OCI-LY7 (cell line): ENCODE measurements at regions not wholly inside any gene's neighbourhood (a gene's known extent, or its start where the extent isn't known, plus 50 kb on each side); places are given as distances from the start of the nearest gene placed in this dataset.

ENCODE experiments used
- BruUV-seq: library from RNA; stranded (reverse); fragments of 400-500 nt; replicated peaks from 2 replicates; lab custom pipeline; 2021; lab: Mats Ljungman, UMichigan
- CTCF ChIA-PET: fragments of 300-600 bp; sonication (Branson Sonifier 250); formaldehyde crosslinking; loops from one replicate; lab custom pipeline; 2022; ENCODE audit warnings: antibody characterized with exemption; ENCODE audit not compliant: unreplicated experiment; lab: Charles Lee
- POLR2A ChIA-PET: fragments of 300-600 bp; sonication (Branson Sonifier 250); formaldehyde crosslinking; loops from one replicate; lab custom pipeline; 2022; ENCODE audit warnings: antibody characterized with exemption; lab: Charles Lee
- DNase-seq: peaks from one replicate; pipeline ENCODE4 v3.0.0-alpha.2; 2015; ENCODE audit warnings: low spot score
- H2AFZ ChIP-seq: fragments of 200-600 bp; sonication (generic), shearing (Covaris generic); 2 replicates; pipeline ENCODE4 v1.6.1; 2014; ENCODE audit warnings: mild to moderate bottlenecking, antibody characterized with exemption, low read length, moderate library complexity
- H3K27ac ChIP-seq: fragments of 200-600 bp; sonication (generic); 2 replicates; pipeline ENCODE4 v1.5.1; 2014; ENCODE audit warnings: mixed run types, low read depth, mild to moderate bottlenecking, moderate library complexity, low read length, inconsistent platforms; ENCODE audit not compliant: poor library complexity, severe bottlenecking
- H3K36me3 ChIP-seq: fragments of 200-600 bp; sonication (generic); 2 replicates; pipeline ENCODE4 v1.6.1; 2014; ENCODE audit warnings: mild to moderate bottlenecking, antibody characterized with exemption, low read length, moderate library complexity, mixed read lengths; ENCODE audit not compliant: insufficient read depth
- H3K4me1 ChIP-seq: fragments of 200-600 bp; sonication (generic); 2 replicates; pipeline ENCODE4 v1.5.1; 2014; ENCODE audit warnings: mild to moderate bottlenecking, low read length; ENCODE audit not compliant: insufficient read depth, poor library complexity, severe bottlenecking
- H3K4me2 ChIP-seq: fragments of 200-600 bp; sonication (generic); 2 replicates; pipeline ENCODE4 v1.6.1; 2014; ENCODE audit warnings: mild to moderate bottlenecking, low read length
- H3K4me3 ChIP-seq: fragments of 200-600 bp; sonication (generic); 2 replicates; pipeline ENCODE4 v1.5.1; 2014; ENCODE audit warnings: mild to moderate bottlenecking, low read depth, low read length; ENCODE audit not compliant: poor library complexity, severe bottlenecking
- H3K79me2 ChIP-seq: fragments of 200-600 bp; sonication (generic); 2 replicates; pipeline ENCODE4 v1.6.1; 2016; ENCODE audit warnings: low read depth, mild to moderate bottlenecking, low read length, moderate library complexity, mixed read lengths; ENCODE audit not compliant: insufficient read depth
- H3K9me2 ChIP-seq: fragments of 200-600 bp; sonication (generic); 2 replicates; pipeline ENCODE4 v1.6.1; 2016; ENCODE audit warnings: mild to moderate bottlenecking, low read length, mixed read lengths; ENCODE audit not compliant: insufficient read depth
- H3K9me3 ChIP-seq: fragments of 200-600 bp; sonication (generic); 2 replicates; pipeline ENCODE4 v1.6.1; 2014; ENCODE audit warnings: mild to moderate bottlenecking, mixed run types, low read length, mixed read lengths
- H4K20me1 ChIP-seq: fragments of 200-600 bp; sonication (generic); 2 replicates; pipeline ENCODE4 v1.6.1; 2014; ENCODE audit warnings: mild to moderate bottlenecking, antibody characterized with exemption, low read length, moderate library complexity, mixed read lengths; ENCODE audit not compliant: insufficient read depth
- CTCF ChIP-seq: fragments of 200-600 bp; sonication (generic); conservative IDR thresholded peaks from 2 replicates; pipeline ENCODE4 v1.5.1; 2014; ENCODE audit warnings: mild to moderate bottlenecking, antibody characterized with exemption, low read length, moderate library complexity, mixed read lengths
- EZH2phosphoT487 ChIP-seq: fragments of 200-600 bp; sonication (generic); IDR thresholded peaks from 2 replicates; pipeline ENCODE4 v1.6.1; 2018; ENCODE audit warnings: low read depth, borderline replicate concordance, mild to moderate bottlenecking, mixed run types, antibody characterized with exemption, low read length, moderate library complexity, mixed read lengths
- intact Hi-C: fragments of 100-400 bp; cut with micrococcal nuclease; formaldehyde crosslinking; loops from one replicate; pipeline ENCODE4 v1.10.0; 2022; ENCODE audit not compliant: unreplicated experiment

- no peak for TF ChIP-seq EZH2phosphoT487
- TF ChIP-seq CTCF = no peak
- Histone ChIP-seq H3K27ac (no peak overlapping the region), H3K9me3 (no peaks in the 10 kb centered on the region), H3K4me1 (no peaks in the 10 kb centered on the region), H3K4me2 (no peak overlapping the region), H4K20me1 (no peaks in the 10 kb centered on the region), H3K79me2 (no peaks in the 10 kb centered on the region), H2AFZ (no peak overlapping the region), H3K9me2 (no peaks in the 10 kb centered on the region), H3K4me3 (no peak overlapping the region), H3K36me3 (no peaks in the 10 kb centered on the region)
- no peak for DNase-seq
- intact Hi-C loops = no loop called here
- POLR2A ChIA-PET = interaction anchor here (1.3 kb wide), 1 partner anchor 10 kb away, joined by 3 read pairs; no protein-coding TSS in a partner anchor
- no TSS peak for BruUV-seq
- CTCF ChIA-PET = no interaction called here
These were observed 164.0 kb upstream of the NRP1 start for GRCh38 chr10:33498391-33498891.

GRCh38 chr10:33497338-33497737, 162.9 kb upstream of the NRP1 start:
- Histone ChIP-seq H3K27ac (no peak overlapping the region), H3K79me2 (no peaks in the 10 kb centered on the region), H3K4me1 (no peaks in the 10 kb centered on the region), H3K9me3 (no peaks in the 10 kb centered on the region), H3K4me2 (no peak overlapping the region), H2AFZ (no peak overlapping the region), H3K36me3 (no peaks in the 10 kb centered on the region), H3K9me2 (no peaks in the 10 kb centered on the region), H3K4me3 (no peak overlapping the region), H4K20me1 (no peaks in the 10 kb centered on the region)
- POLR2A ChIA-PET = interaction anchor here (1.3 kb wide), 1 partner anchor 11 kb away, joined by 3 read pairs; no protein-coding TSS in a partner anchor
- DNase-seq = no peak
- TF ChIP-seq CTCF (no peak), EZH2phosphoT487 (no peak)
- intact Hi-C loops = no loop called here
- CTCF ChIA-PET = no interaction called here
- no TSS peak for BruUV-seq

- POLR2A ChIA-PET = no interaction called here
- no peak overlapping the region for H3K27ac ChIP-seq
- no peaks in the 10 kb centered on the region for H3K4me1 ChIP-seq
- H3K36me3 ChIP-seq = no peaks in the 10 kb centered on the region
- H3K4me2 ChIP-seq = no peak overlapping the region
- intact Hi-C loops = no loop called here
- H3K9me3 ChIP-seq = no peaks in the 10 kb centered on the region
- CTCF ChIA-PET = no interaction called here
- no TSS peak for BruUV-seq
- H4K20me1 ChIP-seq = no peaks in the 10 kb centered on the region
- TF ChIP-seq EZH2phosphoT487 = no peak
- no peak for TF ChIP-seq CTCF
- H3K79me2 ChIP-seq = no peaks in the 10 kb centered on the region
- DNase-seq = no peak
- no peaks in the 10 kb centered on the region for H3K9me2 ChIP-seq
- no peak overlapping the region for H3K4me3 ChIP-seq
- no peak overlapping the region for H2AFZ ChIP-seq
These were observed 161.6 kb upstream of the NRP1 start for GRCh38 chr10:33496096-33496495.
